ENCODE measurements at regions not wholly inside any gene's neighbourhood (a gene's known extent, or its start where the extent isn't known, plus 50 kb on each side); places are given as distances from the start of the nearest gene placed in this dataset.

- TF ChIP-seq CTCF (IDR thresholded peaks at IDR 0.05): no peak
- TF ChIP-seq POLR2A (IDR thresholded peaks at IDR 0.05): no peak
Observed at GRCh38 chr3:176523114-176523513, 674.2 kb downstream of the TBL1XR1 start.
